H9 (cell line): ENCODE measurements at regions not wholly inside any gene's neighbourhood (a gene's known extent, or its start where the extent isn't known, plus 50 kb on each side); places are given as distances from the start of the nearest gene placed in this dataset.
"Not testable (repeated sequence)": the region's sequence is repeated elsewhere in the genome, so short reads cannot be mapped to it uniquely, and the experiment has no call there.

Source experiments
- DNase-seq: peaks from one replicate; pipeline ENCODE4 v3.0.0-alpha.2; 2017
- H2AFZ ChIP-seq: one replicate; pipeline ENCODE4 v1.6.1; 2013; ENCODE audit warnings: mild to moderate bottlenecking, low read length, control low read depth, moderate library complexity
- H2AK5ac ChIP-seq: 2 replicates; pipeline ENCODE4 v1.6.1; 2013; ENCODE audit warnings: low read length, control low read depth, mixed read lengths; ENCODE audit not compliant: insufficient read length
- H2BK120ac ChIP-seq: one replicate; pipeline ENCODE4 v1.6.1; 2013; ENCODE audit warnings: low read depth, mild to moderate bottlenecking, low read length, control low read depth, inconsistent platforms; ENCODE audit not compliant: poor library complexity, severe bottlenecking
- H2BK12ac ChIP-seq: 2 replicates; pipeline ENCODE4 v1.6.1; 2013; ENCODE audit warnings: low read length, control low read depth, mixed read lengths, low read depth; ENCODE audit not compliant: insufficient read length
- H2BK15ac ChIP-seq: 2 replicates; pipeline ENCODE4 v1.6.1; 2013; ENCODE audit warnings: low read depth, low read length, control low read depth
- H2BK20ac ChIP-seq: one replicate; pipeline ENCODE4 v1.6.1; 2013; ENCODE audit warnings: low read depth, mild to moderate bottlenecking, low read length, control low read depth, inconsistent platforms; ENCODE audit not compliant: poor library complexity, severe bottlenecking
- H2BK5ac ChIP-seq: 2 replicates; pipeline ENCODE4 v1.6.1; 2013; ENCODE audit warnings: low read length, control low read depth, mixed read lengths; ENCODE audit not compliant: insufficient read length
- H3K14ac ChIP-seq: 2 replicates; pipeline ENCODE4 v1.6.1; 2013; ENCODE audit warnings: low read length, control low read depth; ENCODE audit not compliant: insufficient read depth
- H3K18ac ChIP-seq: 2 replicates; pipeline ENCODE4 v1.6.1; 2013; ENCODE audit warnings: low read depth, mild to moderate bottlenecking, mixed read lengths, low read length, control low read depth; ENCODE audit not compliant: insufficient read length
- H3K23ac ChIP-seq: 2 replicates; pipeline ENCODE4 v1.6.1; 2013; ENCODE audit warnings: low read length, control low read depth, mixed read lengths, low read depth; ENCODE audit not compliant: insufficient read length
- H3K23me2 ChIP-seq: 2 replicates; pipeline ENCODE4 v1.6.1; 2013; ENCODE audit warnings: low read depth, mild to moderate bottlenecking, mixed read lengths, low read length, control low read depth; ENCODE audit not compliant: insufficient read length, poor library complexity, severe bottlenecking
- H3K27ac ChIP-seq: 2 replicates; pipeline ENCODE4 v1.5.1; 2013; ENCODE audit warnings: low read length, control low read depth, mixed read lengths, low read depth; ENCODE audit not compliant: insufficient read length
- H3K27me3 ChIP-seq: 2 replicates; pipeline ENCODE4 v1.6.1; 2013; ENCODE audit warnings: low read length, control low read depth, inconsistent platforms; ENCODE audit not compliant: insufficient read depth
- H3K4ac ChIP-seq: 2 replicates; pipeline ENCODE4 v1.6.1; 2013; ENCODE audit warnings: low read depth, mild to moderate bottlenecking, control low read depth, inconsistent platforms, low read length, moderate library complexity
- H3K4me1 ChIP-seq: 2 replicates; pipeline ENCODE4 v1.6.1; 2013; ENCODE audit warnings: low read length, control low read depth, inconsistent platforms; ENCODE audit not compliant: insufficient read depth
- H3K4me2 ChIP-seq: 2 replicates; pipeline ENCODE4 v1.6.1; 2013; ENCODE audit warnings: low read length, control low read depth, mixed read lengths; ENCODE audit not compliant: insufficient read length, insufficient read depth
- H3K56ac ChIP-seq: 2 replicates; pipeline ENCODE4 v1.6.1; 2013; ENCODE audit warnings: low read depth, mild to moderate bottlenecking, mixed read lengths, low read length, control low read depth; ENCODE audit not compliant: insufficient read length
- H3K79me1 ChIP-seq: 2 replicates; pipeline ENCODE4 v1.6.1; 2013; ENCODE audit warnings: low read depth, mild to moderate bottlenecking, moderate library complexity, low read length, control low read depth, inconsistent platforms; ENCODE audit not compliant: insufficient read depth, poor library complexity, severe bottlenecking
- H3K79me2 ChIP-seq: 2 replicates; pipeline ENCODE4 v1.6.1; 2013; ENCODE audit warnings: low read length, control low read depth, inconsistent platforms; ENCODE audit not compliant: insufficient read depth
- H3K9ac ChIP-seq: 2 replicates; pipeline ENCODE4 v1.6.1; 2013; ENCODE audit warnings: low read length, control low read depth, mixed read lengths; ENCODE audit not compliant: insufficient read length; ENCODE audit errors: extremely low read depth
- H3K9me3 ChIP-seq: one replicate; pipeline ENCODE4 v1.6.1; 2013; ENCODE audit warnings: low read depth, low read length, inconsistent platforms; ENCODE audit not compliant: control insufficient read depth
- H3T11ph ChIP-seq: one replicate; pipeline ENCODE4 v1.6.1; 2013; ENCODE audit warnings: mild to moderate bottlenecking, low read length, control low read depth, inconsistent platforms
- H4K20me1 ChIP-seq: one replicate; pipeline ENCODE4 v1.6.1; 2013; ENCODE audit not compliant: control insufficient read depth, insufficient read length, insufficient read depth
- H4K5ac ChIP-seq: 2 replicates; pipeline ENCODE4 v1.6.1; 2013; ENCODE audit warnings: low read depth, mild to moderate bottlenecking, mixed read lengths, low read length, control low read depth; ENCODE audit not compliant: insufficient read length
- H4K8ac ChIP-seq: replicated peaks from 2 replicates; pipeline ENCODE4 v1.6.1; 2013; ENCODE audit warnings: low read length, control low read depth, mixed read lengths, low read depth; ENCODE audit not compliant: insufficient read length
- H4K91ac ChIP-seq: 2 replicates; pipeline ENCODE4 v1.6.1; 2013; ENCODE audit warnings: low read depth, mild to moderate bottlenecking, moderate library complexity, mixed read lengths, low read length, control low read depth; ENCODE audit not compliant: insufficient read length
- H3K27ac Mint-ChIP-seq, 3 experiments: 2 replicates in 2 of 3; 3 replicates in 1 of 3; pipeline ENCODE4 v1.8.0; 2020 to 2021; ENCODE audit warnings: mixed read lengths in 3 of 3, mild to moderate bottlenecking in 1 of 3, moderate library complexity in 1 of 3
- H3K27me3 Mint-ChIP-seq: 2 replicates; pipeline ENCODE4 v1.8.0; 2021; ENCODE audit warnings: low read depth, mild to moderate bottlenecking, moderate library complexity, mixed read lengths
- H3K36me3 Mint-ChIP-seq, 3 experiments: 2 replicates in 2 of 3; 3 replicates in 1 of 3; pipeline ENCODE4 v1.8.0; 2020 to 2021; ENCODE audit warnings: low read depth in 3 of 3, mixed read lengths in 3 of 3; ENCODE audit not compliant: insufficient read depth in 1 of 3
- H3K4me1 Mint-ChIP-seq, 2 experiments: 2 replicates each; pipeline ENCODE4 v1.8.0; 2020; ENCODE audit warnings: mixed read lengths in 2 of 2
- H3K4me3 Mint-ChIP-seq, 2 experiments: 2 replicates in 1 of 2; 3 replicates in 1 of 2; pipeline ENCODE4 v1.8.0; 2020 to 2021; ENCODE audit warnings: mild to moderate bottlenecking in 2 of 2, mixed read lengths in 2 of 2, moderate library complexity in 1 of 2
- H3K9me3 Mint-ChIP-seq, 2 experiments: 2 replicates in 1 of 2; 3 replicates in 1 of 2; pipeline ENCODE4 v1.8.0; 2020; ENCODE audit warnings: mild to moderate bottlenecking in 2 of 2, mixed read lengths in 2 of 2, moderate library complexity in 1 of 2
- WGBS: extraction: QIAGEN DNeasy Blood & Tissue Kit; methylation state at CpG from one replicate; pipeline ENCODE4 v1.1.7; 2013; ENCODE audit warnings: missing lambda C conversion rate, low lambda C conversion rate, mixed read lengths; ENCODE audit not compliant: insufficient read length; ENCODE audit errors: extremely low coverage; 5-methylcytosine and 5-hydroxymethylcytosine counted together

DNA sequence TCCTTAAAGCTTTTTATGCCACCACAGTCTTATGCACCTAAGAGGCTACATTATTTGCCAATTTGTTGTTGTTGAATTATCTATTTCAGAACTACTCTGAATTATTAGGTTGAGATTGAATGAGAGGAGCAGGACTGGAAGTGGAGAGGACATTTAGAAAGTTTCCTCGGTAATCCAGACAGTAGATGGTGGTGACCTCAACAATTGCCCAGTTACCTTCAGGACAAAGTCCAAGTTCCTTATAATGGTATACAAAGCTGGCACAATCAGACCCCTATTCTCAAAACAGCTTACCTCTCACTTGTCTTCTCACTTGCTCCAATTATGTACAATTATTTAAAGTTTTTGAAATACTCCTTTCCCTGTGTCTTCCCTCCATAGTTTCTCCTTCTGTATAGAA lies 93.3 kb upstream of the NBPF9 start:
- not testable (repeated sequence) for DNase-seq, H3T11ph ChIP-seq, H2BK120ac ChIP-seq, H2BK20ac ChIP-seq, H4K91ac ChIP-seq, H3K56ac ChIP-seq, H3K79me2 ChIP-seq, H4K5ac ChIP-seq, H3K27me3 ChIP-seq, H3K9me3 Mint-ChIP-seq, H3K4ac ChIP-seq, H3K18ac ChIP-seq, H3K4me2 ChIP-seq, H2BK15ac ChIP-seq, H2AK5ac ChIP-seq, H2BK12ac ChIP-seq, H3K23ac ChIP-seq, H3K23me2 ChIP-seq, H3K27me3 Mint-ChIP-seq, H3K14ac ChIP-seq, H2AFZ ChIP-seq, H4K8ac ChIP-seq, H3K4me3 Mint-ChIP-seq, H3K9ac ChIP-seq, H4K20me1 ChIP-seq, H3K27ac Mint-ChIP-seq, H3K4me1 ChIP-seq, H3K9me3 ChIP-seq, H3K79me1 ChIP-seq, H2BK5ac ChIP-seq, H3K36me3 Mint-ChIP-seq, H3K27ac ChIP-seq
- H3K4me1 Mint-ChIP-seq, result peaks cover 4 to 11% of the 10 kb centered on the region in 2 experiments; a peak in 3 of 4 replicates
- WGBS, result no CpG with 5 or more reads among the region's 1 CpG

DNA sequence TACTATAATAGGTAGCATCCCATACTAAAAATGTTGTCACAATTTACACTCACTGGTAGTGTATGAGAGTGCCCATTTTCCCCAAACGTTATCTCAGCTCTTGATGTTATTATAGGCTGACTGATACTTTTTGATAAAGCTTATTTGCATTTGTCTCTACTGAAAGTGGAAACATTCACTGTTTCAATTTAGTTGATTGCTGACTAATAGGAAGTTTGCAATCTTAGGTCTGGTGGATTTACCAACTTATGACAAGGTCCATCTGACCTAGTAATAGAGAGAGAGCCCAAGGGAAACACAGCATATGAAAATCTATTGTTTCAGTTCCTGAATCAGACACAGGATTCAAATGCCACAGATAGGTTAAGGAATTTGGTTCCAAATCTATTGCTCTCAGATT lies 97.2 kb upstream of the NBPF9 start:
- not testable (repeated sequence) for H3K4me1 ChIP-seq, H3K56ac ChIP-seq, H3K4me3 Mint-ChIP-seq, H4K5ac ChIP-seq, H3K4me2 ChIP-seq, DNase-seq, H2BK5ac ChIP-seq, H3K27me3 ChIP-seq, H4K20me1 ChIP-seq, H3K9ac ChIP-seq, H3K79me1 ChIP-seq, H2BK120ac ChIP-seq, H3K14ac ChIP-seq, H3K23me2 ChIP-seq, H3T11ph ChIP-seq, H3K9me3 Mint-ChIP-seq, H3K18ac ChIP-seq, H4K8ac ChIP-seq, H3K9me3 ChIP-seq, H2BK20ac ChIP-seq, H2AK5ac ChIP-seq, H3K23ac ChIP-seq, H3K27me3 Mint-ChIP-seq, H3K36me3 Mint-ChIP-seq, H2BK12ac ChIP-seq, H3K27ac Mint-ChIP-seq, H3K27ac ChIP-seq, H2BK15ac ChIP-seq, H3K79me2 ChIP-seq, H2AFZ ChIP-seq, H4K91ac ChIP-seq, H3K4ac ChIP-seq
- no CpG with 5 or more reads among the region's 1 CpG for WGBS
- peaks cover 4 to 11% of the 10 kb centered on the region in 2 experiments; a peak in 3 of 4 replicates for H3K4me1 Mint-ChIP-seq
